Endothelial cell of umbilical vein (primary cell): ENCODE measurements at regions not wholly inside any gene's neighbourhood (a gene's known extent, or its start where the extent isn't known, plus 50 kb on each side); places are given as distances from the start of the nearest gene placed in this dataset.

Experiments used
- BruUV-seq: library from RNA; stranded (reverse); fragments of 400-500 nt; replicated peaks from 2 replicates; lab custom pipeline; 2021; lab: Mats Ljungman, UMichigan
- CTCF ChIA-PET: fragments of 300-600, 350-600 bp; sonication (Branson Sonifier 250); formaldehyde crosslinking; loops from one replicate; lab custom pipeline; 2021; ENCODE audit warnings: antibody characterized with exemption, inconsistent platforms; lab: Charles Lee
- POLR2A ChIA-PET: fragments of 300-600, 350-600 bp; sonication (Branson Sonifier 250); formaldehyde crosslinking; loops from one replicate; lab custom pipeline; 2021; ENCODE audit warnings: antibody characterized with exemption, inconsistent platforms; lab: Charles Lee
- DNase-seq: peaks from one replicate; pipeline ENCODE4 v3.0.0-alpha.2; 2011; ENCODE audit warnings: low read depth, low spot score
- FAIRE-seq: peaks from 2 replicates; lab custom pipeline; 2011; peaks lifted over from hg19 to GRCh38; lab: Jason Lieb, UNC
- H2AFZ ChIP-seq: 2 replicates; pipeline ENCODE4 v1.6.0; 2012; ENCODE audit warnings: low read depth, low read length, control low read depth, inconsistent platforms
- H3K27ac ChIP-seq: 2 replicates; pipeline ENCODE4 v1.5.1; 2011; ENCODE audit warnings: low read depth, mild to moderate bottlenecking, control low read depth, low read length, moderate library complexity; ENCODE audit not compliant: insufficient read depth
- H3K27me3 ChIP-seq, 2 experiments: 2 replicates each; pipeline versions ENCODE4 v1.6.0 to v1.6.1; 2011; ENCODE audit warnings: low read length in 2 of 2, mixed read lengths in 1 of 2; ENCODE audit not compliant: control insufficient read depth in 2 of 2, insufficient read depth in 2 of 2
- H3K36me3 ChIP-seq, 2 experiments: 2 replicates in 1 of 2; 3 replicates in 1 of 2; pipeline ENCODE4 v1.5.1; 2011; ENCODE audit warnings: low read length in 2 of 2, mild to moderate bottlenecking in 1 of 2, moderate library complexity in 1 of 2; ENCODE audit not compliant: control insufficient read depth in 2 of 2, insufficient read depth in 2 of 2; ENCODE audit errors: extremely low read depth in 1 of 2
- H3K4me1 ChIP-seq: 3 replicates; pipeline ENCODE4 v1.5.1; 2011; ENCODE audit warnings: mild to moderate bottlenecking, low read length; ENCODE audit not compliant: control insufficient read depth, insufficient read depth; ENCODE audit errors: extremely low read depth
- H3K4me2 ChIP-seq: 2 replicates; pipeline ENCODE4 v1.6.1; 2011; ENCODE audit warnings: low read length, control low read depth, mixed read lengths; ENCODE audit not compliant: insufficient read depth
- H3K4me3 ChIP-seq, 3 experiments: fragments of 200-600 bp in 1 of 3; sonication (generic), shearing (Covaris generic) in 1 of 3; replicated peaks in 1 of 3; 2 replicates each; pipeline ENCODE4 v1.5.1; 2011 to 2016; ENCODE audit warnings: control low read depth in 3 of 3, low read length in 3 of 3, mild to moderate bottlenecking in 2 of 3, inconsistent platforms in 1 of 3, low read depth in 1 of 3, moderate library complexity in 1 of 3; ENCODE audit not compliant: insufficient read depth in 1 of 3
- H3K79me2 ChIP-seq: 2 replicates; pipeline ENCODE4 v1.6.0; 2012; ENCODE audit warnings: low read length, inconsistent platforms; ENCODE audit not compliant: control insufficient read depth, insufficient read depth
- H3K9ac ChIP-seq: replicated peaks from 2 replicates; pipeline ENCODE3; 2011; ENCODE audit warnings: low read length, control low read depth; ENCODE audit not compliant: insufficient read depth; ENCODE audit errors: extremely low read depth
- H3K9me1 ChIP-seq: replicated peaks from 3 replicates; pipeline ENCODE4 v1.6.0; 2011; ENCODE audit warnings: mild to moderate bottlenecking, low read length; ENCODE audit not compliant: control insufficient read depth, insufficient read depth; ENCODE audit errors: extremely low read depth
- H3K9me3 ChIP-seq: replicated peaks from 2 replicates; pipeline ENCODE4 v1.5.1; 2012; ENCODE audit warnings: low read length, inconsistent platforms; ENCODE audit not compliant: control insufficient read depth, insufficient read depth
- H4K20me1 ChIP-seq: replicated peaks from 2 replicates; pipeline ENCODE3; 2011; ENCODE audit warnings: mild to moderate bottlenecking, low read length; ENCODE audit not compliant: control insufficient read depth, insufficient read depth; ENCODE audit errors: extremely low read depth
- EZH2 ChIP-seq: IDR thresholded peaks from 2 replicates; pipeline ENCODE4 v1.6.1; 2012; ENCODE audit warnings: borderline replicate concordance, low read depth, mild to moderate bottlenecking, moderate library complexity, low read length, inconsistent platforms; ENCODE audit not compliant: severe bottlenecking
- FOS ChIP-seq: IDR thresholded peaks from 2 replicates; pipeline ENCODE4 v1.6.1; 2011; ENCODE audit warnings: mild to moderate bottlenecking, low read length, moderate library complexity, borderline replicate concordance; ENCODE audit not compliant: insufficient read depth
- GATA2 ChIP-seq: IDR thresholded peaks from 2 replicates; pipeline ENCODE4 v1.7.0; 2011; ENCODE audit warnings: low read depth, mild to moderate bottlenecking, moderate library complexity, mixed read lengths, low read length; ENCODE audit not compliant: insufficient read length, insufficient read depth
- JUN ChIP-seq: IDR thresholded peaks from 2 replicates; pipeline ENCODE4 v1.6.1; 2011; ENCODE audit warnings: borderline replicate concordance, low read depth; ENCODE audit not compliant: insufficient read length, insufficient read depth
- MYC ChIP-seq: IDR thresholded peaks from one replicate; pipeline ENCODE4 v1.6.1; 2011; ENCODE audit warnings: mild to moderate bottlenecking, low read depth, low read length
- POLR2A ChIP-seq: IDR thresholded peaks from 2 replicates; pipeline ENCODE4 v1.6.1; 2012; ENCODE audit warnings: low read depth, mild to moderate bottlenecking, control low read depth, low read length
- POLR2AphosphoS5 ChIP-seq: IDR thresholded peaks from 2 replicates; pipeline ENCODE4 v1.6.1; 2012; ENCODE audit warnings: low read depth, mild to moderate bottlenecking, control low read depth, low read length, moderate library complexity; ENCODE audit not compliant: insufficient read depth
- dilution Hi-C: fragments of 300-500 bp; cut with MboI; formaldehyde crosslinking; loops from one replicate; pipeline ENCODE4 v1.15.0; 2019; ENCODE audit warnings: low sequenced_read_pairs; ENCODE audit not compliant: extremely low pct_ligation_motif_present
- intact Hi-C: fragments of 100-400 bp; cut with micrococcal nuclease; formaldehyde crosslinking; loops from one replicate; pipeline ENCODE4 v1.10.0; 2022
- TF ChIP-seq, protein P1 (sequence below), 2 donors: IDR thresholded peaks; 1 replicate in 1 of 2; 2 replicates in 1 of 2; pipeline ENCODE4 v1.5.1; 2011; ENCODE audit warnings: low read length in 2 of 2, mild to moderate bottlenecking in 2 of 2, moderate library complexity in 2 of 2, control low read depth in 1 of 2, inconsistent platforms in 1 of 2, low read depth in 1 of 2; ENCODE audit not compliant: insufficient read depth in 1 of 2; ENCODE audit errors: extremely low read depth in 1 of 2
- TF ChIP-seq, protein P2 (sequence below): IDR thresholded peaks from 2 replicates; pipeline ENCODE4 v1.6.1; 2011; ENCODE audit not compliant: insufficient read depth, insufficient read length

DNA sequence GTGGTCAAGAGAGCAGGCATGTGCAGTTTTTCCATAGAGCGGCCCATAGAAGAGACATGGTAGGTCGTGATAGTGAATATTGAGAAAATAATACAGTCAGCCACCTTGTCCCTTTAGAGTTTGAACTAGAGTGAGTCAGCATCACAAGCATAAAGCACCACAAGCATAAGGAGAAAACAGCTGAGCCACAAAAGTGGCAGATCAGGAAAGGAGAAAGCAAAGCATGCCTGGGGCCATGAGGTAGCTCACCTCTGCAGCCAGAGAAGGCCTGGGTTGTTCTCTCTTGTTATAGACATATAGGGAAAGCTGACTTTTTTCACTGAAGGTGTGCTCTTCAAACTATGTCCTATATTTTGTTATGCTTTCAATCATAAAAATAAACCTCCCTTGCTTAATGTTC is 879.0 kb downstream of the DSC3 start:
- no peak for TF ChIP-seq POLR2AphosphoS5
- no peak for TF ChIP-seq EZH2
- no peak for TF ChIP-seq JUN
- TF ChIP-seq FOS, result no peak
- no peak for TF ChIP-seq POLR2A
- TF ChIP-seq GATA2, result no peak
- TF ChIP-seq, protein P1, sequence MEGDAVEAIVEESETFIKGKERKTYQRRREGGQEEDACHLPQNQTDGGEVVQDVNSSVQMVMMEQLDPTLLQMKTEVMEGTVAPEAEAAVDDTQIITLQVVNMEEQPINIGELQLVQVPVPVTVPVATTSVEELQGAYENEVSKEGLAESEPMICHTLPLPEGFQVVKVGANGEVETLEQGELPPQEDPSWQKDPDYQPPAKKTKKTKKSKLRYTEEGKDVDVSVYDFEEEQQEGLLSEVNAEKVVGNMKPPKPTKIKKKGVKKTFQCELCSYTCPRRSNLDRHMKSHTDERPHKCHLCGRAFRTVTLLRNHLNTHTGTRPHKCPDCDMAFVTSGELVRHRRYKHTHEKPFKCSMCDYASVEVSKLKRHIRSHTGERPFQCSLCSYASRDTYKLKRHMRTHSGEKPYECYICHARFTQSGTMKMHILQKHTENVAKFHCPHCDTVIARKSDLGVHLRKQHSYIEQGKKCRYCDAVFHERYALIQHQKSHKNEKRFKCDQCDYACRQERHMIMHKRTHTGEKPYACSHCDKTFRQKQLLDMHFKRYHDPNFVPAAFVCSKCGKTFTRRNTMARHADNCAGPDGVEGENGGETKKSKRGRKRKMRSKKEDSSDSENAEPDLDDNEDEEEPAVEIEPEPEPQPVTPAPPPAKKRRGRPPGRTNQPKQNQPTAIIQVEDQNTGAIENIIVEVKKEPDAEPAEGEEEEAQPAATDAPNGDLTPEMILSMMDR (IDR thresholded peaks at IDR 0.05; ENCODE audit: extremely low read depth in 1 of 2, insufficient read depth in 1 of 2, low read depth in 1 of 2, low read length in 2 of 2), result no peak
- TF ChIP-seq, protein P2, sequence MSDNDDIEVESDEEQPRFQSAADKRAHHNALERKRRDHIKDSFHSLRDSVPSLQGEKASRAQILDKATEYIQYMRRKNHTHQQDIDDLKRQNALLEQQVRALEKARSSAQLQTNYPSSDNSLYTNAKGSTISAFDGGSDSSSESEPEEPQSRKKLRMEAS, result no peak
- no peak for TF ChIP-seq MYC
- BruUV-seq, result no TSS peak
- no peak for FAIRE-seq

More for the DNA sequence above, 879.0 kb downstream of the DSC3 start:
- Histone ChIP-seq H3K4me1 (no peaks in the 10 kb centered on the region), H2AFZ (no peak overlapping the region), H3K9me3 (no peaks in the 10 kb centered on the region), H3K79me2 (no peaks in the 10 kb centered on the region), H4K20me1 (no peaks in the 10 kb centered on the region), H3K27ac (no peak overlapping the region), H3K36me3 (no peaks in the 10 kb centered on the region), H3K4me3 (no peak overlapping the region), H3K9me1 (no peaks in the 10 kb centered on the region), H3K4me2 (no peak overlapping the region), H3K9ac (no peak overlapping the region), H3K27me3 (no peaks in the 10 kb centered on the region)
- POLR2A ChIA-PET, result no interaction called here
- dilution Hi-C loops, result no loop called here
- no peak for DNase-seq
- intact Hi-C loops, result no loop called here
- CTCF ChIA-PET, result no interaction called here
